ENCODE measurements at regions not wholly inside any gene's neighbourhood (a gene's known extent, or its start where the extent isn't known, plus 50 kb on each side); places are given as distances from the start of the nearest gene placed in this dataset.

- H3K9me3 ChIP-seq = no peaks in the 10 kb centered on the region
- no peak for DNase-seq
- no peaks in the 10 kb centered on the region for H3K36me3 ChIP-seq
- H3K4me1 ChIP-seq = no peaks in the 10 kb centered on the region
- peaks cover 26% of the 10 kb centered on the region for H3K27me3 ChIP-seq
- no peak for TF ChIP-seq CTCF (IDR thresholded peaks at IDR 0.05; ENCODE audit: low read depth, low read length)
- H3K4me3 ChIP-seq (ENCODE audit: low read depth, low read length) = no peak overlapping the region
These were observed 310.6 kb upstream of the SHH start for GRCh38 chr7:156122752-156123354.

- DNase-seq = no peak
- Histone ChIP-seq H3K36me3 (no peaks in the 10 kb centered on the region), H3K9me3 (no peaks in the 10 kb centered on the region), H3K27me3 (peaks cover 21% of the 10 kb centered on the region), H3K4me3 (ENCODE audit: low read depth, low read length) (no peak overlapping the region), H3K4me1 (no peaks in the 10 kb centered on the region)
- no peak for TF ChIP-seq CTCF (IDR thresholded peaks at IDR 0.05; ENCODE audit: low read depth, low read length)
These were observed 309.7 kb upstream of the SHH start for GRCh38 chr7:156121956-156122355.

- Histone ChIP-seq H3K4me3 (ENCODE audit: low read depth, low read length) (no peak overlapping the region), H3K36me3 (no peaks in the 10 kb centered on the region), H3K9me3 (no peaks in the 10 kb centered on the region), H3K4me1 (no peaks in the 10 kb centered on the region), H3K27me3 (peaks cover 19% of the 10 kb centered on the region)
- no peak for DNase-seq
- TF ChIP-seq CTCF (IDR thresholded peaks at IDR 0.05; ENCODE audit: low read depth, low read length) = no peak
These were observed 309.2 kb upstream of the SHH start for GRCh38 chr7:156121434-156121833.

GRCh38 chr7:156120552-156120951, 308.3 kb upstream of the SHH start:
- TF ChIP-seq CTCF (IDR thresholded peaks at IDR 0.05; ENCODE audit: low read depth, low read length) = no peak
- Histone ChIP-seq H3K27me3 (peaks cover 12% of the 10 kb centered on the region), H3K9me3 (no peaks in the 10 kb centered on the region)

GRCh38 chr7:156119771-156120170, 307.5 kb upstream of the SHH start:
- no peak overlapping the region for H3K4me3 ChIP-seq (ENCODE audit: low read depth, low read length)
- no peaks in the 10 kb centered on the region for H3K9me3 ChIP-seq
- DNase-seq = no peak
- no peaks in the 10 kb centered on the region for H3K4me1 ChIP-seq
- no peak for TF ChIP-seq CTCF (IDR thresholded peaks at IDR 0.05; ENCODE audit: low read depth, low read length)
- peaks cover 6% of the 10 kb centered on the region for H3K27me3 ChIP-seq
- no peaks in the 10 kb centered on the region for H3K36me3 ChIP-seq

More at GRCh38 chr7:156120552-156120951, 308.3 kb upstream of the SHH start:
- DNase-seq = no peak
- no peak overlapping the region for H3K4me3 ChIP-seq (ENCODE audit: low read depth, low read length)
- H3K36me3 ChIP-seq = no peaks in the 10 kb centered on the region
- H3K4me1 ChIP-seq = no peaks in the 10 kb centered on the region

GRCh38 chr7:156118248-156118645, 306.0 kb upstream of the SHH start:
- Histone ChIP-seq H3K27me3 (peaks cover 9% of the 10 kb centered on the region), H3K36me3 (no peaks in the 10 kb centered on the region), H3K4me1 (no peaks in the 10 kb centered on the region), H3K9me3 (no peaks in the 10 kb centered on the region), H3K4me3 (ENCODE audit: low read depth, low read length) (no peak overlapping the region)
- DNase-seq = no peak
- TF ChIP-seq CTCF (IDR thresholded peaks at IDR 0.05; ENCODE audit: low read depth, low read length) = no peak
